ENCODE measurements at regions not wholly inside any gene's neighbourhood (a gene's known extent, or its start where the extent isn't known, plus 50 kb on each side); places are given as distances from the start of the nearest gene placed in this dataset.

DNA sequence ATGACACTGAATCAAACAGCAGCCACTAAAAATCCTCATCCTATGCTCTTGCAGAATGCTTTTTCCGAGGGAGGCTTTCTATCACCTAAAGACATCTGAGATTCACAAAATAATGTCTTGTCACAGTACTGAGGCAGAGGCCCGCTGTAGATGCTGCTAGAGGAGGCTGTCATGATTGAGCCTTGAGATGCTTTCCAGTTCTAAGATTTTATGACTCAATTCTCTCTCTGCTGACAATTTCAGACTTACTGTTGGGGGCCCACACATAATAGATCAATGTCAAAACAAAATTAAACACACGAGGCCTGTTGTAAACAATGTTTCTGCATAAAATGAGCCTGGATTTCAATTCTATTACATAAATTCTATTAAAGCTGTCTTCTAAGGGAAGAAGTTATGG, 132.7 kb upstream of the ARL4C start:
- H3K4me1 ChIP-seq: no peaks in the 10 kb centered on the region
- no peaks in the 10 kb centered on the region for H3K36me3 ChIP-seq
- intact Hi-C loops (cut with DNase I): no loop called here
- no peak for DNase-seq (ENCODE audit: extremely low spot score in 2 of 2)
- H3K9me3 ChIP-seq: no peaks in the 10 kb centered on the region
- TF ChIP-seq, protein P1, sequence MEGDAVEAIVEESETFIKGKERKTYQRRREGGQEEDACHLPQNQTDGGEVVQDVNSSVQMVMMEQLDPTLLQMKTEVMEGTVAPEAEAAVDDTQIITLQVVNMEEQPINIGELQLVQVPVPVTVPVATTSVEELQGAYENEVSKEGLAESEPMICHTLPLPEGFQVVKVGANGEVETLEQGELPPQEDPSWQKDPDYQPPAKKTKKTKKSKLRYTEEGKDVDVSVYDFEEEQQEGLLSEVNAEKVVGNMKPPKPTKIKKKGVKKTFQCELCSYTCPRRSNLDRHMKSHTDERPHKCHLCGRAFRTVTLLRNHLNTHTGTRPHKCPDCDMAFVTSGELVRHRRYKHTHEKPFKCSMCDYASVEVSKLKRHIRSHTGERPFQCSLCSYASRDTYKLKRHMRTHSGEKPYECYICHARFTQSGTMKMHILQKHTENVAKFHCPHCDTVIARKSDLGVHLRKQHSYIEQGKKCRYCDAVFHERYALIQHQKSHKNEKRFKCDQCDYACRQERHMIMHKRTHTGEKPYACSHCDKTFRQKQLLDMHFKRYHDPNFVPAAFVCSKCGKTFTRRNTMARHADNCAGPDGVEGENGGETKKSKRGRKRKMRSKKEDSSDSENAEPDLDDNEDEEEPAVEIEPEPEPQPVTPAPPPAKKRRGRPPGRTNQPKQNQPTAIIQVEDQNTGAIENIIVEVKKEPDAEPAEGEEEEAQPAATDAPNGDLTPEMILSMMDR (IDR thresholded peaks at IDR 0.05): no peak
- TF ChIP-seq POLR2A (IDR thresholded peaks at IDR 0.05) (no peak), POLR2AphosphoS5 (IDR thresholded peaks at IDR 0.05; ENCODE audit: insufficient read depth in 1 of 2, low read depth in 1 of 2) (no peak)
- H3K4me3 ChIP-seq: no peak overlapping the region
- no peak overlapping the region for H3K27ac ChIP-seq
- H3K27me3 ChIP-seq: no peaks in the 10 kb centered on the region

DNA sequence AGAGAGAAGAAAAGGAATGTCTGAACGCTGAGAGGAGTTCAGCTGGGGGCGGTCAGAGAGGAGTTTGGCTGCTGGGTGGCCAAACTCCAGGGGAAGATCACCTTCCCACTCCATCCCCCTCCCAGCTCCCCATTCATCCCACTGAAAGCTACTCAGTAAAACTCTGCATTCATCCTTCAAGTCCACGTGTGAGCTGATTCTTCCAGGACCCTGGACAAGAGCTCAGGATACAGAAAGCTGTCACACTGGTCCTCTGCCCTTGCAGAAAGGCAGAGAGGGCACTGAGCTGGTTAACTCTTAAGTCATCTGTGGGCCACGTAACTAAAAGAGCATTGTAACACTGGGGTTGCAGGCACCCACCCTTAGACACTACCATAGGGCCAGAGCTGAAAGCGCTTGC, 132.1 kb upstream of the ARL4C start:
- Histone ChIP-seq H3K36me3 (no peaks in the 10 kb centered on the region), H3K4me3 (no peak overlapping the region), H3K4me1 (no peaks in the 10 kb centered on the region), H3K27ac (no peak overlapping the region), H3K9me3 (no peaks in the 10 kb centered on the region), H3K27me3 (no peaks in the 10 kb centered on the region)
- DNase-seq (ENCODE audit: extremely low spot score in 2 of 2): peak in 1 of 2 donors; percentile 52
- TF ChIP-seq POLR2AphosphoS5 (IDR thresholded peaks at IDR 0.05; ENCODE audit: insufficient read depth in 1 of 2, low read depth in 1 of 2) (no peak), POLR2A (IDR thresholded peaks at IDR 0.05) (no peak)
- TF ChIP-seq, protein P1 (IDR thresholded peaks at IDR 0.05): no peak
- intact Hi-C loops (cut with DNase I): no loop called here

DNA sequence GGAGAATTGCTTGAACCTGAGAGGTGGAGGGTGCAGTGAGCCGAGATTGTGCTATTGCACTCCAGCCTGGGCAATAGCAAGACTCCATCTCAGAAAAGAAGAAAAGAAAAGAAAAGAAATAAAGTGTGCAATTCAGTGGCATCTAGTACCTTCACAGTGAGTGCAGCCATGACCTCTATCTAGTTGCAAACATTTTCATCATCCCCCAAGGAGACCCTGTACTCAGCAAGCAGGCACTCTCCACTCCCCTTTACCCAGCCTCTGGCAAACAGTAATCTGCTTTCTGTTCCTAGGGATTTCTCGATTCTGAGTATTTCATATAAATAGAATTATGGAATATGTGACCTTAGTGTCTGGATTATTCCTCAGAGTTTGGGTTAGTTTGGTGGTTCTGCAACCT, 130.4 kb upstream of the ARL4C start:
- DNase-seq (ENCODE audit: extremely low spot score in 2 of 2): no peak
- Histone ChIP-seq H3K4me3 (no peak overlapping the region), H3K27ac (no peak overlapping the region), H3K9me3 (no peaks in the 10 kb centered on the region), H3K27me3 (no peaks in the 10 kb centered on the region), H3K36me3 (no peaks in the 10 kb centered on the region), H3K4me1 (no peaks in the 10 kb centered on the region)
- TF ChIP-seq POLR2A (IDR thresholded peaks at IDR 0.05) (no peak), POLR2AphosphoS5 (IDR thresholded peaks at IDR 0.05; ENCODE audit: insufficient read depth in 1 of 2, low read depth in 1 of 2) (no peak)
- TF ChIP-seq, protein P1 (IDR thresholded peaks at IDR 0.05): no peak
- intact Hi-C loops (cut with DNase I): no loop called here

- H3K4me1 ChIP-seq: no peaks in the 10 kb centered on the region
- intact Hi-C loops (cut with DNase I): no loop called here
- DNase-seq (ENCODE audit: extremely low spot score in 2 of 2): peak in 1 of 2 donors; percentile 37
- H3K36me3 ChIP-seq: no peaks in the 10 kb centered on the region
- H3K27me3 ChIP-seq: no peaks in the 10 kb centered on the region
- H3K4me3 ChIP-seq: no peak overlapping the region
- TF ChIP-seq POLR2AphosphoS5 (IDR thresholded peaks at IDR 0.05; ENCODE audit: insufficient read depth in 1 of 2, low read depth in 1 of 2) (no peak), POLR2A (IDR thresholded peaks at IDR 0.05) (no peak)
- TF ChIP-seq, protein P1 (IDR thresholded peaks at IDR 0.05): no peak
- no peak overlapping the region for H3K27ac ChIP-seq
- no peaks in the 10 kb centered on the region for H3K9me3 ChIP-seq
These were observed 129.8 kb upstream of the ARL4C start for GRCh38 chr2:234626566-234627130.

DNA sequence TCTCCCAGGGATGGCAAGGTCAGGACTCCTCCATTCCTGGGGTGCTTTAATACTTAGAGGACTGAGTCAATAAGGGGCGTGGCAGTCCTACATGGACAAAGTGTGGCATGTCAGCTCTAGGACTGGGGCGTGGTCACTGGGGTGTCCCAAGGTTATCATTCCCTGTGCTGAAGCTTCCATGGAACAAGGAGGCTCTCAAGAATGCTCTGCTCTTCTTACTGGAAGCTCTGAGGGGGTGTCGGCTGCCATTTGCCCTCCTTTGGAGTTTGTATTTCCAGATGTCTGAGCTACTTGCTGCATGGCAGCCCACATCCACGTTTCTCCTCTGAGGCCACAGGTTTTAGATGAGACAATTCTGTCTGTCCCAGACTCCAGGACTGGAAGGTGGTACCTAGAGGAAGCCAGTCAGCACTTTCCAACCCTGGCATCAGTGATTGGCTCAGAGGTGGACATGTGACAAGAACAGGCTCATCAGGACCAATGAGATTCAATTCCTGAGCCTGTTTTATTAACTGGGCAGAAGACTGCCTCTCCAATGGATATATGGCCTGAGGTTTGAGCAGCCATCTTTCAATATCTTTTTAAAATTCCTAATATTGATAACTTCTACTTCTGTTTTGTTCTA, 128.9 kb upstream of the ARL4C start:
- TF ChIP-seq POLR2A (IDR thresholded peaks at IDR 0.05): no peak
- no peak for TF ChIP-seq POLR2AphosphoS5 (IDR thresholded peaks at IDR 0.05; ENCODE audit: insufficient read depth in 1 of 2, low read depth in 1 of 2)
- TF ChIP-seq, protein P1 (IDR thresholded peaks at IDR 0.05): no peak
- peak in 1 of 2 donors; percentile 40 for DNase-seq (ENCODE audit: extremely low spot score in 2 of 2)
- no peak overlapping the region for H3K4me3 ChIP-seq
- H3K9me3 ChIP-seq: no peaks in the 10 kb centered on the region
- no peaks in the 10 kb centered on the region for H3K36me3 ChIP-seq
- no peak overlapping the region for H3K27ac ChIP-seq
- no peaks in the 10 kb centered on the region for H3K4me1 ChIP-seq
- H3K27me3 ChIP-seq: no peaks in the 10 kb centered on the region
- intact Hi-C loops (cut with DNase I): no loop called here

All from vagina (tissue), 2 donors.